ENCODE measurements at regions not wholly inside any gene's neighbourhood (a gene's known extent, or its start where the extent isn't known, plus 50 kb on each side); places are given as distances from the start of the nearest gene placed in this dataset.
"Not testable (repeated sequence)": the region's sequence is repeated elsewhere in the genome, so short reads cannot be mapped to it uniquely, and the experiment has no call there.

DNA sequence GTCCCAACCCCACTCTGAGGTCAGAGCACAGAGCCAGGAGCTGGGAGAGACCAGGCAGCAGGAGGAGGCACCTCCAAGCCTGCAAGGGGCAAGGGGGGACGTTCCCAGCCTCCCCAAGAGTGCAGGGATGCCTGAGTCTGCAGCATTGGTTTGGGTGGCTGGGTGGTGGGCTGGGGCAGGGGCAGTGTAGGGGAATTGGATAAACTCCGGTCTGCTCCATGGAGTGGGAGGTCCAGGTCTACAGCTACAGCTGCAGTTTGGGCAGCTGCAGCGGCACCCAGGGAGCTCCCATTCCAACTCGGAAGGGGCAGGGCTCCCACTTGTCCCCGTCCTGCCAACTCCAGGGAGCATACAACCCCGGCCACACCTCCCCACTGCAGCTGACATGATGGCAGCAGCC is 617.5 kb upstream of the SEMA6D start:
- DNase-seq (ENCODE audit: low read depth in 3 of 3) = not testable (repeated sequence)

DNA sequence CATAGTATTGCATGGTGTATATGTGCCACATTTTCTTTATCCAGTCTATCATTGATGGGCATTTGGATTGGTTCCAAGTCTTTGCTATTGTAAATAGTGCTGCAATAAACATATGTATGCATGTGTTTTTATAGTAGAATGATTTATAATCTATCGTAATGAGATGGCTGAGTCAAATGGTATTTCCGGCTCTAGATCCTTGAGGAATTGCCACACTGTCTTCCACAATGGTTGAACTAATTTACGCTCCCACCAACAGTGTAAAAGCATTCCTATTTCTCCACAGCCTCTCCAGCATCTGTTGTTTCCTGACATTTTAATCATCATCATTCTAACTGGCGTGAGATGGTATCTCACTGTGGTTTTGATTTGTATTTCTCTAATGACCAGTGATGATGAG is 608.5 kb upstream of the SEMA6D start:
- DNase-seq (ENCODE audit: low read depth in 3 of 3) = not testable (repeated sequence)

DNA sequence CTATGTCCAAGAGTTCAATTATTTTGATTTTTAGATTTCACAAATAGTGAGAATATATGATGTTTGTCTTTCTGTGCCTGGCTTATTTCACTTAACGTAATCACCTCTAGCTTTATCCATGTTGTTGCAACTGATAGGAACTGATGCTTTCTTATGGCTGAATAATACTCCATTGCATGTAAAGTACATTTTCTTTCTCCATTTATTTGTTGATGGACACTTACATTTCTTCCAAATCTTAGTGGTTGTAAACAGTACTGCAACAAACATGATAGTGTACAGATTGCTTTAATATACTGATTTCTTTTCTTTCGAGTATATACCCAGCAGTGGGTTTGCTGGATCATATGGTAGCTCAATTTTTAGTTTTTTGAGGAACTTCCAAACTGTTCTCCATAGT is 600.6 kb upstream of the SEMA6D start:
- no peak for DNase-seq (ENCODE audit: low read depth in 3 of 3)

DNA sequence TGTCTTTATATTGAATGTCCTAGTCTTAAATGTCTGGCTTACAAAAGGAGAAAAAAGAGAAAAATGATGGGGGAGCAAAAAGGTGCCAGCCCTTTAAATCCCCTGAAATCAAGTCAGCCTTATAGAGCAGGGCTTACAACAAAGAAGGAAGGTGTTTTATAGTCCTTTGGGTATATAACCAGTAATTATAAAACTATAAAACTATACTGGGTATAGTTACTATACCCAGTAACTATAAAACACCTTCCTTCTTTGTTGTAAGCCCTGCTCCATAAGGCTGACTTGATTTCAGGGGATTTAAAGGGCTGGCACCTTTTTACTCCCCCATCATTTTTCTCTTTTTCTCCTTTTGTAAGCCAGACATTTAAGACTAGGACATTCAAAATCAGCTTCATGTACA is 598.0 kb upstream of the SEMA6D start:
- DNase-seq (ENCODE audit: low read depth in 3 of 3) = no peak

DNA sequence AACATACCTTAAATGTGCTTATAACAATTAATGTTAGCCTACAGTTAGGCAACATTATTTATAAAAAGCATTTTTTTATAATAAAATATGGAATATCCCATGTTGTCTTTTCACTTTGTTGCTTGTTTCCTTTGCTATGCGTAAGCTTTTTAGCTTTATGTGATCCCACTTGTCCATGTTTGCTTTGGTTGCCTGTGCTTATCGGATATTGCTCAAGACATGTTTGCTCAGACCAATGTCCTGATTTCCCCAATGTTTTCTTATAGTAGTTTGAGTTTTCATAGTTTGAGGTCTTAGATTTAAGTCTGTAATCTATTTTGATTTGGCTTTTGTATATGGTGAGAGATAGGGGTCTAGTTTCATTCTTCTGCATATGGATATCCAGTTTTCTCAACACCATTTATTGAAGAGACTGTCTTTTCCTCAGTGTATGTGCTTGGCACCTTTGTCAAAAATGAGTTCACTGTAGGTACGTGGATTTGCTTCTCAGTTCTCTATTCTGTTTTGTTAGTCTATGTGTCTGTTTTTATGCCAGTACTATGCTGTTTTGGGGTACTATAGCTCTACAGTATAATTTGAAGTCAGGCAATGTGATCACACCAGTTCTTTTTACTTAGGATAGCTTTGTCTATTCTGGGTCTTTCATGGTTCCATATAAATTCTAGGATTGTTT is 592.7 kb upstream of the SEMA6D start:
- no peak for DNase-seq (ENCODE audit: low read depth in 3 of 3)

DNA sequence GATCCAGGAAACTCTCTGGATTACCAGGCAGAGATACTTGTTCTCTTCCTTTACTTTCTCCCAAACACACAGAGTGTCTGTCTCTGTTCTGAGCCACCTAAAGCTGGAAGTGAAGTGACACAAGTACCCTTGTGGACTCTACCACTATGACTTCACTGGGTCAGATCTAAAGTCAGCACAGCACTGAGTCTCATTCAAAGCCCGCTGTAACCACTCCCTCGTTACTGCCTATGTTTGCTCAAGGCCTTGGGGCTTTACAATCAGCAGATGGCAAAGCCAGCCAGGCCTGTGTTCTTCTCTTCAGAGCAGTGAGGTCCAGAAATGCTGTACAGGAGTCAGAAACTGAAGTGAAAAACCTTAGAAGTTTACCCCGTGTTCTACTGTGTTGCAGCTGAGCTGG is 588.3 kb upstream of the SEMA6D start:
- no peak for DNase-seq (ENCODE audit: low read depth in 3 of 3)

DNA sequence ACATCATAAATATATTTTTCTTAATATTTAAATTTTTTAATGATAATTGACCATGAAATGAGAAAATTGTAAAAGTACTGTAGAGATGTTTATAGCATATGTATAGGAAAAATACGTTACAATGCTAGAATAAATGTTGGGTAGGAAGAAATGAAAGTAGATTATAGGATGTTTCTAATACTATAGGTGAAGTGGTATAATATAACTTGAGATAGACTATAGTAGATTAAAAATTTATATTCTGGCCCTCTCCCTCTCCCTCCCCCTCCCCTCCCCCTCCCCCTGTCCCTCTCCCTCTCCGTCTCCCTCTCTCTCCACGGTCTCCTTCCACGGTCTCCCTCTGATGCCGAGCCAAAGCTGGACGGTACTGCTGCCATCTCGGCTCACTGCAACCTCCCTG is 585.9 kb upstream of the SEMA6D start:
- not testable (repeated sequence) for DNase-seq (ENCODE audit: low read depth in 3 of 3)

DNA sequence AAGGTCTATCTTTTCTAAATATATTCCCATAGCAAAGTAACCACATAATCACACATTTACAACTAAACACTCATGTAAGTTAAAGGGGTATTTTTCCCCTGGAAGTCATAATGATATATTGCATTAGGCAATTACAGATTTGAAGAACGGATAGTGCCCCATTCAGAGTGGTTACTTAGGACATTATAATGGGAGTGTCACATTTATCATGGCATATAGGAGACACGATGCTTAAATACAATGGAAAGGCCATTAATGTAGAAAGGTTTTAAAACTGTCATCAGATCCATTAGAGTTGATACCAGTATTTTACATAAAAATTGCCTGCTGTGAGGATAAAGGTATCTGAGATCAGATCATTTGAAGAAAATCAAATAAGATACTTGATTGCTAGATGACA is 582.0 kb upstream of the SEMA6D start:
- DNase-seq (ENCODE audit: low read depth in 3 of 3) = no peak

DNA sequence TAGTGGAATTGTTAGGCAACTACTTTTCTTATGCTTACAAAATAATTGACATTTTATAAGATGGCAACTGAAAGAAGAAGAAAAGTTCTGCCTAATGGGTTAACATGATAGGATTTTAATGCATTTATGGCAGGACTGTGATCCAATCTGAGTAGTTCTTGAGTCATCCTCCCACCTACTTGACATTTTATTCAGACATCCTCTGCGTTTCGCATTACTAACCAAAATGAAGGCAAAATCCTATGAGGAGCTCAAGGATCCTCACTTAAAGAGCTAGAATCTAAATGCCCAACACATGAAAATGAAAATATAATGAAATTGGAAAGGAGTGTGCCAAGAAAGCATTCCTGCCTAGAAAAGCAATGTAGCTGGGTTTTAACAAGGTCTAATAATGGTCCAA is 581.1 kb upstream of the SEMA6D start:
- no peak for DNase-seq (ENCODE audit: low read depth in 3 of 3)

DNA sequence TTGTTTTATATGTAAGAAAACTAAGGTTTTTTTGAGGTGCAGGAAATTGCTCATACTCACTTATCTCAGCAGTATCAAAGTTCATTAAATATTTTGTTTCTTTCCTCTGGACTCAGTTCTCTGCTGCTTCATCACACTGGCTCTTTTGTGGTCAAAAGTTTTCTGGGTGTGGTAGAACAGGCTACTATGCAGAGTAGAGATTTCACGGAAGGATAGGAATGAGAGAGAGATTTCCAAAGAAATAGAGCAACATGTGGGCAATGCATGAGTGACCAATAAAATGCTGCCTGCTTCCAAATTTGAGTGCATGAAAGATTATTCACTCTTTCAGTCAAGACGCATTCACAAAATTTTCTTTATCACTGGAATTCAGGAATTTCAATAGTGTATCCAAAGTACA is 577.3 kb upstream of the SEMA6D start:
- no peak for DNase-seq (ENCODE audit: low read depth in 3 of 3)

DNA sequence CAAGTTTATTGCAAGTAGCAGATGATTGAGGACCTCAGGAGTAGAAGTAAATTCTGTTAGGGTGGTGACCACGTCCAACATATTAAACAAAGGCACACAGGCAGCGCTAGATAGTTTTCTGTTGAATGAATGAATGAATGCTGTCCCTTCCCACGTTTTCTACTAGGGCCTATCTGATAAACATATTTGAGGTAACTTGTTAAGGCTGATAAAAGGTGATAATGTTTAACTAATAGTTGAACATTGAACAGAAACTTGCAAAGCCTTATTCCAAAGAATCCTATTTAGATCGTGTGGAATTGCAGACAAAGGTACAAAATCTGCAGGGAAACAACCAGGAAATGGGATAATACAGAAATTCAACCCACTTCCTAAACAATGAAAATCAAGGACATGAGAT is 559.5 kb upstream of the SEMA6D start:
- no peak for DNase-seq (ENCODE audit: low read depth in 3 of 3)

DNA sequence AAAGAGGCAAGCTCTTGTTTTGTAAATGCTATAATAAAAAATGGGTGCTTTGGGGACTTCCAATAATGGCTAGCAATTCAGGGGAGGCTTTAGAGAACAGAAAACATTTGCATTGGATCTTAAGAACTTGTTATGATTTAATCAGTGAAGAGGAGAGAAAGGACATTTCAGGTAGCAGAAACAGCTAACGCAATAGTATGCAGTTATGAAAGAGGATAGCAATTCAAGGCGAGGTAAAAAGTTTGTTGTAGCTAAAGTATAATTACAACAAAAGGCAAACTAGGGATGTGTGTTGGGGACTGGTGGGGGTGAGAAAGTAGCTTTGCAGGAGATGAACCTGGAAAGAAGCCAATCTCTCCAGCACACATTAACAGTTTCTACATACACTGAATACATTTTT is 558.7 kb upstream of the SEMA6D start:
- no peak for DNase-seq (ENCODE audit: low read depth in 3 of 3)

DNA sequence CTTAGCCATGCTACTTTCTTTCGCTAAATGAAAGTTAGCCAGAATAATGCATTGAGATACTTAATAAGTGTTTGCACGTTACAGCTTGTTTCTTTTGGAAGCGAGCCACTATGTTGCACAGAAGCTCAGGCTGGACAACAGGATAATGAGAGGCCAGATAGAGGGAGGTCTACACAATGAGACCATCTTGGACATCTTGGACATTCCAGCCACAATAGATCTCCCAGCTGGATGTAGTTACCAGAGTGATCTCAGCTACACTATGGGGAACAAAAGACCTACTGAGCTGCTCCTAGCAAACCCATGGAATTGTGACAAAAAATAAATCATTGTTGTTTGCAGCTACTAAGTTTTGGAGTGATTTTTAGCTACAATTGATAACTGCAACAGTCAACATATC is 540.1 kb upstream of the SEMA6D start:
- no peak for DNase-seq (ENCODE audit: low read depth in 3 of 3)

DNA sequence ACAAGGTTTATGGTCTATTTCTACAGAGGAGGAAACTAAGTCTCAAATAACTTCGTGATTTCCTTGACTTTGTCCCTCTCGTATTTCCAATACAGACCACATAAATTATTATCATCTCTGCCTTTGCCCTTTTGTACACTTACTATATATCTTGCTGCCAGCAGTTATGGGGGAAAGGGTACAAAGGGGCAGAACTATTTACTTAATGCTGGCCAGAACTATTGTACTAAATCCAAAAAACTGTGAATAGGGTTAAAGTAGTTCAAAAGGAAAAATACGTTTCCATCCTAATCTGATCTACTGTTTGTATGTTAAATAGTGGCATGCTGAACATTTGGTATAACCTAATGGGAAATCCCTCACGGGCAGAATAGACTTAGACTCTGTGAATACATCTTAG is 537.3 kb upstream of the SEMA6D start:
- no peak for DNase-seq (ENCODE audit: low read depth in 3 of 3)

DNA sequence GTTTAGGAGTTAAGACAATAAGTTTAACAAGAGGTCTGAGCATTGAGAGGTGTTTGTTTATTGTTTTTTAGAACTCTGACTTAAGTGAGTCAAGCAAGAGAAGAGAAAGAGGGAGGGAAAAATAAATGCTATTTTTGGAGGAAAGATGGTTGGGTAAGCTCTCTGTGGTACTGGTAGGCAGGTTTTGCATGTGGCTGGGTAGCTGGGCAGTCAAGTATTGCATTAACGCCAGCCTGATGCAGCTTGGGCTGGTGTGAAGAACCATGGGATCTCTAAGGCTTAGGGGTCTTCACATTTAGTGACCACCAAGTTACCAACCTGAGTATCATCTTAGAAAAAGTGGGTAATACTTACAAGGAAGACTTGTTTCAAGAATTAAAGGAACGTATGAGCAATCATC is 534.5 kb upstream of the SEMA6D start:
- DNase-seq (ENCODE audit: low read depth in 3 of 3) = no peak

DNA sequence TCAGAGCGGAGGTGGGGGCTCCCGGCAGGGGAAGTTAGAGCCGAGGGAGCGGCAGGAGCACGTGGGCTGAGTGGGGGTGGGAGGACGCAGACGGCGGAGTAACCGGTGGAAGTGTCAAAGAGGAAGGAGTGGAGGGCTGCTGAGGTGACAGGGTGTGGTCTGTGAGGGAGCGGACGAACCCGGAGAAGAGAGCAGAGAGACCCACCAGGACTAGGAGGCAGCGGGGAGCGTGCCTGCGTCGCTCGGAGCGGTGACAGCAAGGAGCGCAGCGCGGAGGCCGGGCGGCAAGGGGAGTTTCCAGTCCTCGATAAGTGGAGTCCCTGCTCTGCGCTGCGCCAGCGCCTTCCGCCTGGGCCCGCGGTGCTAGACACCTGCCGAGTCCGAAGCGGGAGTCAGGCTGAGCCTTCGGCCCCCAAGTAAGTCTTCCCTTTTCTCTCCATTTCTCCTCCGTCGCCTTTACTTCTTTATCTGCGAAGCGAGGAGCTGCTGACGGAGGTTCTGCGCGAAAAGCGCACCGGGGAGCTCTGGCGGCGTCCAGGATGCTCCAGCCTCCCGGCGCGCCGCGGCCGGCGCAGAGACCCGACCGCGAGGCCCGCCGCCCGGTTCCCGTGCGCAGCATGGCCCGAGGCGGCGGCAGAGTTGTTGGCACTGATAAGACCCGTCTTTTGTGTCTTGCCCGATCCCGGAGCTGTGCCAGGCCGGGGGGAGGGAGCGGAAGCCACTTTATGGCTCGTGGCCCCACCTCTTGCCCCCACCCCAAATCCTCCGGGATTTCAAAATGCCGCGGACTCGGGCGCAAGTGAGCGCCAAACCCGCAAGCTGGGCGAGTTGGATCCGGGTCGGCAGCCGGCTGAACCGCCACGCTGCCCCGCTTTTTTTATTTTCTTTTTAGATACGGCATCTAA is 533.0 kb upstream of the SEMA6D start:
- no peak for DNase-seq (ENCODE audit: low read depth in 3 of 3)

DNA sequence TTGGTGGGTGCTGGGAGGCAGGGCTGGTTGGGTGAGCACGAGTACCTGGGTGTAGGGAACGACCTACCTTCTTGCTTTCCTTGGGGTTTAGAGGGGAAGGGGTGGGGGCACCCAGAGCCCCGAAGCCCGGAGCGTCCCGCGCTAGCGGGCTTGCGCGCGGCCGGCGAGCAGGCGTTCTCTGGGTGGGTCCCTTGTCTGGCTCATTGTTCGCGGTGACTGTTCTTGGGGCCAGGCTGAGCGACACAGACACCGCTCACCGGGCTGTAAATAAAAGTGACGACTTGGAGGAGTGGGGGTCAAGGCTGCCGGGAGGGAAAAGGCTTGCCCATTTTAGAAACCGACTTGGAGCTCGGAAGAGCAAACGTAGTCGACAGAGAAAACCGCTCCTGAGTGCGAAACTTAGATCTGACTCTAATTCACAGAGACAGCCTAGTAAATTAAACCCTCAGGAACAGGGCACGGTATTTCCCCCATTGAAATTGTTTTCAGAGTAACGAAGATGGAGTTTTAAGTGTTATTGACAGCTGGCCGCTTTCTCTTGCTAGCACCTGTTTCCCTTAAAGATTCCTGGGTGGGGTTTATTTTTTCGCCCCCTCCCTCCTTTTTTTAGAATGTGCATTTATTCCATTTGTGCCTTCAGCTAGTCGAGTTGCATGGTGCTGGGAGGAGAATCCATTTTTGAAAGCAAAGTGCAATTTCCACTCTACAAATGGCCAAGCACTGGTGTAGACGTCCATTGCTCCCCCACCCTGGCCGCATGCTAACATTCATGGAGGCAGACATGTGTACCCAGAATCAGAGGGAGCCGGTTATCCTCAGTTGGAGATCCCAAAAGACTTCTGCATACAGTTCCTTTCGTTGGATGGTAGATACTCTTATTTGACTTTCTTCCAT is 532.1 kb upstream of the SEMA6D start:
- no peak for DNase-seq (ENCODE audit: low read depth in 3 of 3)

DNA sequence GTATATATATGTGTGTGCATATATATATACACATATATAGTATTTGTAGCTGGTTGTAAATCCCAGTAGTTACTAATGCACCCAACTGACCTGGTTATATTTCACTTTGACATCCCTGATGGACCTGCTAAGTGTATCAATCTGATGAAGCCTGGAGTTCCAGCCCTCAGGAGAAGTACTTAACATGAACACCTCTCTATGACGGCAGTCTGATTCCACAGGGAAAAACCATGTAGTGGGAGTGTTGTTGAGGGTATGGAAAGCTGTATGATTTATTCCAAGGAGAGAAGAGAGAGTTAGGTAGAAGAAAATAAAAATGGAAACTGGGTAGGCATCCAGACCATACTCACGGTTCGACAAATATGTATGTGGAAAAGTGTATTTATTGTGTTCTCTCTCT is 531.2 kb upstream of the SEMA6D start:
- DNase-seq (ENCODE audit: low read depth in 3 of 3) = no peak

DNA sequence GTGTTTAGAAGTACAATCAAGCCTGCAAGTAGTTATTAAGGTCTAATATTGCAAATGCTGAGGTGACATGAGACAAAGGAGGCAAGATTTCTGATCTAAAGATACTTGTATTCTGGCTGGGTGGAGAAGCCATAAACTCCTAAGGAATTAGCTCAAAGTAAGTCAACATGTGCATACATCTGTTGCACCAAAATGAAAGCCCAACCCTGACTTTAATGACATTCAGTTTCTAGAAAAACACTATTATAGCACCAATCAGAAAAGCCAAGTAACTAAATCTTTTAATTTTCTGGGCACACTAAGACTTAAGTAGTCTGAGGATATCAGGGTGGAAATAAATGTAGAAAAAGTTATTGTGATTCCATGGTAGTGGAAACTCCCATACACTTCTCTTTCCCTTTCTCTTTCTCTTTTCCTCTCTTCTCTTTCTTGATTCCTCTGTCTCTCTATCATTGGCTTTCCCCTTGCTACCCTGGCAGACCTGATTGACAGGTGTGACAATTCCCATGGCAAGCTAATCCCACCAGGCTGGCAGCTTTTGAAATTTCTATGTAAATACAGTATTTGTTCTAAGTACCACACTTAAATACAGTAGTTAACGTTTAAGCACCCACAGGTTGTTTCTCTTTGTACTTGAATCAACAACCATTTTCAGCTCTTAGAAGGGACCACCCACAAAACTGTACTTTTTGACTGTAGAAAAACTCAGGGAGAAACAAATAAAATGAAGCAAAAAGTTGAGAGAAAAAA is 528.4 kb upstream of the SEMA6D start:
- no peak for DNase-seq (ENCODE audit: low read depth in 3 of 3)

DNA sequence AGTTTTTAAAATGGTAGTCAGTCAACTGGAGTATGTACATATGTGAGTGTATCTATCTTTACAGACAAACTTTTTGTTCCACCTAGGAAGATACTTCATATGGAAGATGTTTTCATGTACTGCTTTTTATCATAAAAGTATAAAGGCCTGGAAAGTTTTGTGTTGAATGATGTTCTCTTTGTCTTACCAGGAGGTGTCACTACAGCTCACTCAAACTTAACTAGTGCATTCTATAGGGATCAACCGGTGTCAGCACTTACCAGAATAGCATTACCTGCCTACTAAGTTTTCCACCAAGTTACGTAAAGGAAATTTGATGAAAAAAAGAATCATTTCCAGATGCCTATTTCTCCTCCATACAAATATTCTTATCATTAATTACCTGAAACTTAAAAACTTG is 522.6 kb upstream of the SEMA6D start:
- DNase-seq (ENCODE audit: low read depth in 3 of 3) = no peak

DNA sequence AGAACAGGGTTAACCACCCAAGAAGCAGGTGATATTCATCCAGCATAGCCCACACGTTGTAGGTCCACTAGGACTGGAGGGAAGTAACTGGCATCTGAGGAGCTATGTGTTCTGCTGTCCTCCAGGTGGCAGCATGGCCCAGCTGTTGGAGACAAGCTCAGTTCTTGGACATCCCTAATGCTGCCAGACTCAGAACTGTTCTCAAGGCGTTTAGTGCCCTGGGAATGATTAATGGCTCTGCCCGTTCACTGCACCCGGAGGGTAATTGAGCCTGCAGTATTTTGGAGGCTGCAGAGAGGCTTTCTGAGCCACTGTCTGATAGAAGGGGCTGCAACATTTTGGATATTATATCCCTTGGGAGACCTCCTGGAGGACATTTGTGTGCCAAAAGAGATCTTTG is 521.3 kb upstream of the SEMA6D start:
- peak in 2 of 3 experiments; percentile 7 to 46 for DNase-seq (ENCODE audit: low read depth in 3 of 3)

DNA sequence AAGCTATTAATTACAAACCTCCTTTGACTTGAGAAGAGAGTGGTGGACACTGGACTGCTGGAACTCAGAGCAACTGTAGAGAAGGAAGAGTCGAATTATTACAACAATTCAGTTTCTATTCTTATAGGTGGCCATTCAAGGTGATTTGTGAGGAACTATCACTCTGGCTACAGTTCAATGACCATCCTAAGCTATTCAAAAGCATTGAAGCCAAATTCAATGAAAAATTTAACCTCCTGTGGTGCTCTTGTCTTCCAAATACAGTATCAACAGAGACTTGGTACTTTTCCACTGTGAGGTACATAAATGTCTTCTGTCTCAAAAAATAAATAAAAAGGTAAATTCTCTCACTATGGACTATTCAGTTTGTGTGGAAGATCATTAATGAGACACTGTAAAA is 513.3 kb upstream of the SEMA6D start:
- DNase-seq (ENCODE audit: low read depth in 3 of 3) = no peak

Data from stimulated activated CD4-positive, alpha-beta T cell treated with anti-CD3 and anti-CD28 coated beads, TNF-alpha, amount 100 ng/mL, for 24 hours (primary cell).